HG03135 (cell line): ENCODE measurements at regions not wholly inside any gene's neighbourhood (a gene's known extent, or its start where the extent isn't known, plus 50 kb on each side); places are given as distances from the start of the nearest gene placed in this dataset.

Experiments
- ATAC-seq: cut with Tn5 transposase; IDR thresholded peaks from one replicate; pipeline ENCODE4 v1.9.1; 2021; ENCODE audit warnings: mild to moderate bottlenecking, moderate library complexity; ENCODE audit not compliant: unreplicated experiment

DNA sequence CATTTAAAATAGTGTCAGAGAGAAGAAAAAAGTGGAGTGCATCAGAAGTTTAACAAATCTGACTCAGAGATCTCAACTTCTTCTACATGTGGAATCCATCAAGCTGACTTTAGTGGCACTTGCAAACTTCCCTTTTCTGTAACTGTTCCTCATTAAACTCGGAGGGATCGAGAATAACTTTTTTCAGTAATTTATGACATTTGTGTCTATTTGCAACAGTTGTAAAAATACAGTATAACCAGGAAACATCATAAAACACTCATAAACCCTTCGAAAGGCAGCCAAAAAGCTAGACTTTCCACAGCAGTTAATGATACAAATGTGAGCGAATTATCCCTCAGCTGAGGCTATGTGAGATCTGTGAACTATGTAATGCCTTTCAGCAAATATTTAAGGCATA lies 1936.8 kb upstream of the SEL1L start:
- ATAC-seq: no peak

DNA sequence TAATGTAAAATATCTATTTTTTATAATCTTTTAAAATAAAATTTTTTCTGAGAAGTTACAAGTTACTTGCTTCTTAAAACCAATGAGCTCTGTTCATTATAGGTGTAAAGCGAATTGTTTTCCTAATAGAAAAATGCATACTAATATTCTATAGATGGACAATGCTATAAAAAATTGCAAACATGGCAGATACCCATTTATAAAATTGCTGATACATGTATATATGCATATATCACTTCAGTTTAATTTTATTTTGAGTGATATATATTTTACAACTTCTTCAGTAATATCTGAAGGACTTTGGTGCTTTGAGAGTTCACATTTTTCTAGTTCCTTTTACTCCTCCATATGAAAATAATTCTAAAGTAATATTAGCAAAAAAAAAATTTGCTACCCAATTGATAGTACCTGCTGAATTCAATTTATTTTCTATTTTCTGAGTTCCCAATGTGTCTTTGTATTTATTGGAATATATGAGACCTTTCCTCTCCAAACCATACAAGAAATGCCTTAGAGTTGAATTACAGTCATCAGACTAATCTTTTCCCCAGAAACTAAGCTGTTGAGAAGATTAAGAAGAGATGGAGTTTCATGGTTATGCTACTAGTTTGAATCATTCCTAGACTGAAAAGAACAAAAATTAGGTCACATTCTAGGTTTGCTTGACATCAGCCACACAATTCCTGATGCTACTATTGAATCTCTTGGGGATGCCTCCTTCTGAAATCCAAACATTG lies 1937.5 kb upstream of the SEL1L start:
- no peak for ATAC-seq

DNA sequence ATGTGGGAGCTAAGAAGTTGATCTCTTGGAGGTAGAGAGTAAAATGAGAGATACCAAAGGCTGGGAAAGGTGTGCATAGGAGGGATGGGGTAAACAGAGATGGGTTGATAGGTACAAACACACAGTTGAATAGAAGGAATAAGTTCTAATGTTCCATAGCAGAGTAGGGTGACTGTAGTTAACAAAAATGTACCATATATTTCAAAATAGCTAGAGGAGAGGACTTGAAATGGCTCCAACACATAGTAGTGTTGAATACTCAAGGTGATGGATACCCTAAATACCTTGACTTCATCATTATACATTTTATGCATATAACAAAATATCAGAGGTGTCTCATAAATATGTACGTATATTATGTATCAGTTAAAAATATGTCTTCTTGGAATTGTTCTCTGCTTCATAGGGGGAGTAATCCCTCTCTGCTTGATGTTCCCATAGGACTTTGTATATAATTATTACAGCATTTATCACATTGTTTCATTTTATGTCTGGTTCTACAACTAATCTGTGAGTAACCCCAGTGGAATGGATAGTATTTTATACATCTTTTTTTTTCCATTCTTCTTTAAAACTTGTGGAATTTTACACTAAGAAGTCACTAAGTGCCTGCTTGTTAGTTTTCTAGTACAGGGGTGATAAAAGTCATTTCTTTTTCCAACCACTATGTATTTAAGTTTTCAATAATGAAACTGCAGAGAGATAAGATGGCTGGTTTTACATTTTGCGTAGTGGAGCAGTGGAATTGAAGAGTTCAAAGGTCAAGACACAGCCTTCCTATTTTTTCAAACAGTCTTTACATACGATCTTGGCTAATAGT lies 1940.0 kb upstream of the SEL1L start:
- ATAC-seq: no peak

DNA sequence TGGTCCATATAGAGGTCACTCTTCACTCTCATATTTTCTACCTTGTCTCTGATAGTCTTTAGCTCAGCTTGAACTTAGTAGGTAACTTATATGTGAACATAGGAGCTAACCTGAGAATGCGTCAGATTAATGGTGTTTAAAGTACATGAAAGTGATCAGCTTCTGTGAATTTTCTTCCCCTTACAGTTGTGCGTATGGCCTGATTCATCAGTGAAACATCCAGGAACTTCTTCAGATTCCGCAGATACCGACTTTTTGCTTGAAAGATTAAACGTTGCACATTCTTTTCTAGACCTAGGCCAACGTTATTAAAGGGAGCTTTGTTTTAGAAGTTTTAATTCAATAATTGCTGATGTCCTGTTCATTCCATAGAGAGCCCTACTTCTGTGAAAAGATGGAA lies 1945.1 kb upstream of the SEL1L start:
- ATAC-seq: no peak

DNA sequence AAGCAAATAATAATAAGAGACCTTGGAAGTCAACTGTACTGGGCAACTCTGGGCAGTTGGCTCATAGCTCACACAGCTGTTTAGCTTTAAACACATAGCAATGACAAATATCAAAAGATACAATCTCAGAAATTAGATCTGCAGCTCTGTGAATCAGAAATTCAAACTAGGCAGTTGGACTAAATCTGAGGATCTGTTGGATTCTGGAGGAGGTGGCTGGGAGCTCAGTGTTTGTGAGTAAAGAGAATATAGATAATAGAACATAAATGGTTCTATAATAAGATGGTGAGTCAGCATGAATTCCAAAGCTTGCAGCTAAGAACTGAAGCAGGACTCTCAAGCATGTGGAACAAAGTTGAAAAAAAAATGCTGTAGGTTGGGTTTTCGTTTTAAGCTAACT lies 1949.4 kb upstream of the SEL1L start:
- no peak for ATAC-seq

DNA sequence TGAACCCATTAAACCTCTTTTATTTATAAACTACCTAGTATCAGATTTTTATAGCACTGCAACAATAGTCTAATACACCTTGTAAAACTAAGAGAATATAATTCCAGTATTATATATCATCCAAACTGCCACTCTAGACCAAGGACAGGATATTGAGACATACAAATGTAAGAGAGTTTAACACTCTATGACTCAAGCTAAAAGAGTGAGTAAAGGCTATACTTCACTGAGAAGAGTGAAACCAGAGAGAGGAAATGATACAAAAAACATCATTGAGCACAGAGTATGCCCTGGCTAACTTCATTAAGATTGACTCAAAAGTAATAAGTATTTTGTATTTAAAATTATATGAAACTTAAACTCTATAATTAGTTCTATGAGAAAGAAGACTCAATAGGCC lies 1951.9 kb upstream of the SEL1L start:
- ATAC-seq: no peak

DNA sequence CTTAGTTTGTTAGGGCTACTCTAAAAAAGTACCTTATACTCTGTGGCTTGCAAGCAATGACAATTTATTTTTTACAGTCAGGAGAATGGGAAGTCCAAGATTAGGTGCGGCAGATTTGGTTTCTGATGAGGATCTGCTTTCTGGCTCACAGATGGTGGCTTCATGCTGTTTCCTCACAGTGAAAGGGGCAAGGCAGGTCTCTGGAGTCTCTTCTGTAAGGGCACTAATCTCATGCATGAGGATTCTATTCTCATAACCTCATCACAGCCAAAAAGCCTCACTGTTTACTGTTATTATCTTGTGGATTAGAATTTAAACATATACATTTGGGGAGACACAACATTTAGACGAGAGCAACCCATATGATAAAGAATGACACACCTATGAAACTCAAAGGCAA lies 1957.4 kb upstream of the SEL1L start:
- ATAC-seq: no peak

DNA sequence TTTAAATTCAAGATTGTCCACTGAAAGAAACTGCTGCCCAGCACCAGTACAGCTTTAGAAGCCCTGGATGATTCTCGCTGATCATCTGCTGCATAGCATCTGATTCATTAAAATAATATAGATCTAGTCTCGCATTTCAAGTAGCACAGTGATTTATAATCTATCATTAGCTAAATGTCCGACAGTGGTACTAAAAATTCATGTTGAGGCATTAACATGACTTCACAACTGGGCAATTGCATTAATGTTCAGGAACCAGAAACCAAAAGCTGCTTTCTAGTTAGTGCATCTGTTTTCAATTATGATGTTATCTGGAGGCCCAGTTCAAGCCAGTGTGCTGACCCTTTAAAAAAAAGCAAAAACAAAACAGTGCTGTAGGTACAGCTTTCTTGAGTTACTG lies 1987.2 kb upstream of the SEL1L start:
- ATAC-seq: no peak

DNA sequence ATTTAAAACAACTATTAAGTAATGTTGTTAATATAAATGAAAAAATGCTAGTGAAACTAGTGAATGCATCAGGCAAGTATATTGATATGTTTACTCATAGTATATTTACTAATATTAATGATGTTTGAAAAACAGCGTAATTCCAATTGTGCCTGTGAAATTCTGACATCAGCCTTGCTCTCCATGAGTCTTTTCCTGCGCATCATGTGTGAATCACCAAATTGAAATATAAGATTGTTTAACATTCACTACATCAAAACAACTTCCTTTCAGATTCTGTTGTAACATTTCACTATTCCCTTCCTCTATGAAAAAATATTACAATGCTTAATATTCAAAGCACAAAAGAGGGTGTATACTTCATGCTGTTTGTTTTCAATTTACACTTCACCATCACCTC lies 1995.9 kb upstream of the SEL1L start:
- no peak for ATAC-seq

DNA sequence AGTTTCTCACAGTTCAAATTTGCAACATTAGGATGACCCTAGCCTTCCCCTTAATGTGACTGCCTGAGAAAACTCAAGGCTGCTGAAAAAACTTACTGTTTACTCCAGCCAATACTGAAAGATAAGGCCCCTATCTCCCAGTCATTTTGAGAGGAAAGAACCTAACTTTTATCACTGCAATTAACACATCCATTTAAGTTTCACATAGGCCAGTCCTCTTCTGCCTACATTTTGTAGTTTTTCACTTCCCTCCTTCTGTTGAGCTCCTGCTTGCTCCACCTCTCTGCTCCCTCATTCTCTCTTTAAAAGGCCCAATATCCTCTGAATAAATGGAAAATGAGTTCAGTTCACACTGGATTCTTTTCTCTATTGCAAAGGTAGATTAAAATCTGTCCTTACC lies 1996.2 kb upstream of the FLRT2 start:
- no peak for ATAC-seq

DNA sequence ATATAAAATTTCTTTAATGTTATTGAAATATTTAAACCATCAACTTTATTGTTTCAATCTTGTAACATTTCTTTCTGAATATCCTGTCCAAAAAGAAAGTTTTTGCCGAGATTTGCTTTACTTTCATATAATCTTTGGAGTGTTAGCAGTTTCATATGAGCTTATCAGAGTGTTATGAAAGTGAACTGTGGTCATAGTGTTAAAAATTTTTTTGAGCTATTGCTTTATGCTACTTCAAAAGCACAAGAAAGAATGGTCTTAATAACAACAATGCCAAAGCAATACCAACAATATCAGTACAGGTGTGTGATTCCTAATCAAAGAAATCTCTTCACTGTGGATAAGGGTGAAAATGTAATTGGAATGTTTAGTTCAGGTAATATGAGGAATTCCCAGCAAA lies 1994.9 kb upstream of the FLRT2 start:
- ATAC-seq: no peak

DNA sequence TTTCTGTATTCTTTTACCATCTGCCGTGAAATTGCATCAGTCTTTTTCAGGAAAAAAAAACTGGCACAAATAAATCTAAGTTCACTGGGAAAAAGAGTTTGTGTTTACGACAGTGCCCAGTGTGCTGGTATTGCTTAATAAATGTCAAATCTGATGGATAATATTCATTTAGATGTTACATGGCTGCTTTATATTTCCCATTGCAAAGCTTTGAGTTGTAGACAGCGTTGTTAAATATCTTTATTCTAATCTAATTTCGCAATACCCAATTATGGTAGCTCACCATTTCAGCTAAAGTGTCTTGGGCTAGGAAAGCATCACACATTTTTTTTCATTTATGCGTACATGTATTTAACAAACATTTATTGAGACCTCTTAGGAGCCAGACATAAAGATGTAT lies 1994.5 kb upstream of the FLRT2 start:
- ATAC-seq: no peak

DNA sequence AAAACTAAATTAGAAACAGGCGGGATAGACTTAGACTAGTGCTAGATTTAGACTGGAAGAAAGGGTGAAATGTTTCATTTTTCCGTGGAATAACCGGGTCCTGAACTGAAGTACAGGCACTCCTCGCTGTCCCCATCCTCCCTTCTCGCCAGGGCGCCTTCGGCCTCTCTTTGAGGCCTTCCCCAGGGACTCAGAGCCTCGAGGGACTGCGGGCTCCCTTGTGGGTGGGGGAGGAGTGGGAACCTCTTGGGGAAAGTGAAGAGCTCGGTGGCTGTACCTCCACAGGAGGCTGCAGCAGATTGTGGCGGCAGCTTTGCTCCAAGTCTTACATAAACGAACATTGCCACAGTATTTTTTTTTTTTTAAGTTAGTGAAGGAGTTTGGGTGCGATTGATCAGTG lies 1988.8 kb upstream of the FLRT2 start:
- no peak for ATAC-seq

DNA sequence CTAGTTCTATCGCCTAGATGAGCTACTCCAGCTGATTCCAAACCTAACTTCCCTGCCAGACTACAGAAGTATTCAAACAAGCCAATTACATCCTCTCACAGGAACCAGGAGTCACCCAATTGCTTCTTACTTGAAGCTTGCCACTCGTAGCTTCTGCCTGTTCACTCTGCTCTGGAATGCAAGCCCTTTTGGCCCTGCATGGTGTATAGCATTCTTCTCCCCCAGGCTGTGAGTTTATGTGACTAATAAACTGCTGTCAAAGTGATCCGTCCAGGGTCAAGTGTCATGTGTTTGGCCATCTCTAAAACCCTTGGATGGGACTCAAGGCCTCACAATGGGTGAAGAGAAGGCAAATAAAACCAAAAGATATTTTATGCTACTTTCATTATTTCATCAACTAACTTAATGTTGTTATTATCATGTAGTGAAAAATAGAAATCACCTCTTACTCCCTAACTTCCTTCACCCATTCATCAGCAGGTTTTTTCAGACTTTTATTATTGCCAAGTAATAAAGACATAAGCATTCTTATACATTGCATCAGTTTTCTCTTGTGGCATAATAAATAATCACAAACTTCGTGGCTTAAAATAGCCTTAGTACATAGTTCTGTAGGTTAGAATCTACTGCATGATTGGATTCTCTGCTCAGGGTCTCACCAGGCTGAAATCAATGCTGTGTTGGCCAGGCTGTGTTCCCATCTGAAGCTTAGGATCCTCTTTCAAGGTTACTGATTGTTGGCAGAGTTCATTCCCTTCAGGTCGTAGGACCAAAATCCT lies 1981.7 kb upstream of the FLRT2 start:
- no peak for ATAC-seq

DNA sequence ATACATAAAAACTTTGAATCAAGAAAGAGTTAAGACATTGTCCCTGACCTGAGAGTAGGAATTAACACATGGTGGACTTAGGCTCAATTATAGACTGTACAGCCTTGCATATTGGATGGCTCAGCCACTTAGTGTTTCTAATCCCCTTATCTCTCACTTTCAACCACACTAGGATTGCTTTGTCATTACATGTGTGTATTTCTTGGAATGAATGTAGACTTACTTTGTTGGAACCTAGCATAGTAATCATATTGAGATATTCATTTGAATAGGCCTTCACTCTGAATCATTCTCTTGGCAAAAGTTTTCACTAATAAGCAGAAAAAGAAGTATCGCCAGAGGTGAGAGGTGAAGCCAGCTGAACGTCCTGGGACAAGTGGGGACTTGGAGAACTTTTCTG lies 1973.9 kb upstream of the FLRT2 start:
- ATAC-seq: no peak

DNA sequence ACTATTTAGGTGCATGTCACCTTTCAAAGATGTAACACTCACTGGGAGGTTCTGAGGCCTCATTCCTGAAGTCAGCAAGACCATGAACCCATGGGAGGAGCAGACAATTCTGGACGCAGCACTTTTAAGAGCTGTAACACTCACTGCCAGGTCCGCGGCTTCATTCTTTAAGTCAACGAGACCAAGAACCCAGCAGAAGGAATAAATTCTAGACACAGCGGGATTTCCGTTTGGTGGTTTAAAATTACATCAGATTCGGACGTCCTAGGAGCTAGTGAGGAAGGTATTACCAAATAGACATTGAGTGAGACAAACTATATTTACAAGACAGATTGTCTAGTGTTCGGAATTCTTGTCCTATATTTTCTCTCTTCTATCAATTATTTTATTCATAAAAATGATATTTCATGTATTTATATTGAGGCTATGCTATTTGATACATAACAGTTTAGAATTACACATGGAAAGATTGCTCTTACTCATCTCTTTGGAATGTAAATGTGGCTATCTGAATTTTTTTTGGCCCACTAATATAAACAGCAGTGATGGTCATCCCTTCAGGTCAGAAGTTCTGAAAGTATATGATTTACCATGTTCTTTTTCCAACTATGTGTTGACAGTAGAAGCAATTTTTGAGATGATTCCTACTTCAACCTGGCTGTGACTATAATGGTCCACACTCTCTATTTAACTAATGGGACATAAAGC lies 1973.0 kb upstream of the FLRT2 start:
- no peak for ATAC-seq

DNA sequence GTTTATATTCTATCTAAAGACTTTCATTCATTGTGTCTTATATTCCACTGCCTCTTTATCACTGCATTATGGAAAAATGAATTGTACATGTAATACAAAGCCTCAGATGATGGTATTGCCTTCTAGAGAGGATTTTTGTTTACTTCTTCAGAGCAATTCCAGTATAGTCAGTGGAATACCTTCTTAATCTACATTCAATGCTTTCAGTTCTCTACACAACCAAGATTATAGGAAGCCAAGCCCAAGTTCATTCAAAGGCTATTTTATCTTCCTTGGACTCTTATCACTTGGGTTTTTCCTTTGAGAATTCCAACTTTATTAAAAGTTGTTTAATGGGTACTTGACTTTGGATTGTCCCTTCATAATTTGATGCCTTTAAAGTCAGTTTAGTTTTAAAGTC lies 1971.0 kb upstream of the FLRT2 start:
- no peak for ATAC-seq

DNA sequence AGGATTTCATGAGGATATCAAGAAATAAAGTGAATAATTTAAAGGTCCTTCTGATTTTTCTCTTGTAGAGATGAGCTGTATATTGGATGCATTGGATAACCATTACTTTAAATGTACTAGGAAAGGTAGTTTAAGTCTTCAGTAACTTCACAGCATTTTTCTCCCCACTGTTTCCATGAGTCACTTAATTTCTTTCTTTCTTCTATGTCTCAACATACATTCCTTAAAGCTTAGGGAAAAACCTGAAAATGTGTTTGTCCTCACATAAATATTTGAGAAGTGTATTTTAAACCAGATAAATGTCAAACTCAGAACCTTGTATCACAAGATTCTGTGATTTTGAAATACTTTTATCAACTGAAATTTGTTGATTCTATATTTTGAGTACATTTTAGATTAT lies 1970.2 kb upstream of the FLRT2 start:
- ATAC-seq: no peak

DNA sequence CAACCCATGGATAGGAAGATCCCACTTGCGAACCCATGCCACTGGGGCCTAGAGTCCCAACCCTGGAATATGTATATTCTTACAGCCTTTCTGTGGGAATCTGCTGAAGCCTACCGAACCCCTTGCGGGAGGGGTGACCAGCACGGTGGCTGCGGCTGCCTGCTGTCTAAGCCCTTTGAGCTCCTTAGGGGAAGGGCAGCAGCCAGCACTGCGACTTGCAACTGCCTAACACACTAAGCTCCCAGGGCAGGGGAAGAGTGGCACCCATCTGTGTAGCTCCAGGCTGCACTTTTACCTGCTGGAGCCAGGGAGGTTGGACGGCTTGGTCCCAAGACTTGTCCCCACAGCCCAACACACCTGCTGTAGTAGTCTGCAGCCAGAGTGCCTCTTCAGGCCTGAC lies 1968.7 kb upstream of the FLRT2 start:
- no peak for ATAC-seq

DNA sequence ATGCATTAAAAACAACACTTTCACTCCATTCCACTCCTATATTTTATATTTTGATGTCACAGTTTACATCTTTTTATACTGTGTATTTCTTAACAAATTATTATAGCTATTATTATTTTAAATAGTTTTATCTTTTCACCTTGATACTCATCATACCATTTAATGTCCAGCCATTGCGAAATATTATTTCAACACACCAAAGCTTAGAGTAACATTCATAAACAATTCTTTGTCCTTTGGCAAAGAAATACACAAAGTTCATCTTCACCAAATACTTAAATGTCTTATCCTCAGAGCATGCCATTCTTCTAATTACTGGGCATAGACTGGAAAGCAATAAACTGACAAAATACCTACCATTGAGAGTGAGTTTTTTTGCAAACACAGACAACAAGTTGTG lies 1963.4 kb upstream of the FLRT2 start:
- ATAC-seq: no peak

DNA sequence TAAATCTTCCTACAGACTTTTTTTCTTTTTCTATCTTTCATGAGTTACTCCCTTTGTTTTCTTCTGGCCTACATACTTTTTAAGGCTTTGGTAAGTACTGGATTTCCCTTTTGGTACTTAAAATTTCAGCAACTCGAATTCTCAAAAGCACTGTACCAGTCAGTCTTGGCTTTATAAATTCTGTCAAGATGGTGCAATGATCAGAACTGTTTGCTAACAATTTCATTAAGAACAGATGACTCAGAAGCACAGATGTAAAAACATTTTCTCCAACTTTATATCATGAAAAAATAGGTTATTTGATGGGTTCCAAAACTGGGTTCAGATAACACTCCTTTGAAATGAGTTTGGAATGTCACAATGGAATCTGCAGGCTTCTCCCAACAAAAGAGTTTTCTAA lies 1961.8 kb upstream of the FLRT2 start:
- ATAC-seq: no peak
